ENCODE measurements at regions not wholly inside any gene's neighbourhood (a gene's known extent, or its start where the extent isn't known, plus 50 kb on each side); places are given as distances from the start of the nearest gene placed in this dataset.

- no peaks in the 10 kb centered on the region for H4K20me1 ChIP-seq (ENCODE audit: control insufficient read depth, insufficient read depth, low read length, poor library complexity, severe bottlenecking)
- H3K4me2 ChIP-seq (replicated peaks; ENCODE audit: low read depth, low read length, poor library complexity, severe bottlenecking) = no peak overlapping the region
- no peaks in the 10 kb centered on the region for H3K27me3 ChIP-seq (replicated peaks in 1 of 4; ENCODE audit: control extremely low read depth in 1 of 4, control insufficient read depth in 3 of 4, insufficient read depth in 4 of 4, low read length in 3 of 4)
- no peaks in the 10 kb centered on the region for H3K9me3 ChIP-seq (ENCODE audit: control extremely low read depth in 1 of 3, control insufficient read depth in 2 of 3, insufficient read depth in 1 of 3, low read length in 2 of 3)
- ChIA-PET CTCF (no interaction called here), POLR2A (no interaction called here)
- no peak for TF ChIP-seq CTCF (IDR thresholded peaks at IDR 0.05)
- no peak for TF ChIP-seq EZH2 (IDR thresholded peaks at IDR 0.05; ENCODE audit: borderline replicate concordance, insufficient read depth, low read depth, low read length, poor library complexity, severe bottlenecking)
- H3K27ac ChIP-seq (ENCODE audit: low read length in 2 of 2) = no peak overlapping the region
- H3K4me1 ChIP-seq (ENCODE audit: control insufficient read depth in 2 of 2, insufficient read depth in 2 of 2, low read length in 2 of 2) = no peaks in the 10 kb centered on the region
- DNase-seq = no peak
- H3K9ac ChIP-seq (ENCODE audit: low read length) = no peak overlapping the region
- H3K9me3 Mint-ChIP-seq (ENCODE audit: insufficient read depth) = no peaks in the 10 kb centered on the region
- no peaks in the 10 kb centered on the region for H3K36me3 ChIP-seq (replicated peaks in 1 of 2; ENCODE audit: control extremely low read depth in 1 of 2, control insufficient read depth in 1 of 2, extremely low read depth in 1 of 2, insufficient read depth in 2 of 2, low read length in 1 of 2)
- H3K4me3 Mint-ChIP-seq = no peak overlapping the region
- no peak overlapping the region for H3K27ac Mint-ChIP-seq
- ATAC-seq (ENCODE audit: low read depth) = no peak
- no peak overlapping the region for H2AFZ ChIP-seq (ENCODE audit: insufficient read depth, low read depth, low read length, poor library complexity, severe bottlenecking)
- no peak overlapping the region for H3K4me3 ChIP-seq (ENCODE audit: control extremely low read depth in 1 of 5, extremely low read depth in 1 of 5, insufficient read depth in 1 of 5, low read depth in 2 of 5, low read length in 4 of 5)
- H3K4me1 Mint-ChIP-seq = no peaks in the 10 kb centered on the region
- intact Hi-C loops (cut with micrococcal nuclease) = no loop called here
- no peaks in the 10 kb centered on the region for H3K79me2 ChIP-seq (ENCODE audit: control insufficient read depth, insufficient read depth, low read length)
- no peaks in the 10 kb centered on the region for H3K27me3 Mint-ChIP-seq
Observed at GRCh38 chr4:159778298-159778697, 675.4 kb downstream of the RAPGEF2 start.

DNA sequence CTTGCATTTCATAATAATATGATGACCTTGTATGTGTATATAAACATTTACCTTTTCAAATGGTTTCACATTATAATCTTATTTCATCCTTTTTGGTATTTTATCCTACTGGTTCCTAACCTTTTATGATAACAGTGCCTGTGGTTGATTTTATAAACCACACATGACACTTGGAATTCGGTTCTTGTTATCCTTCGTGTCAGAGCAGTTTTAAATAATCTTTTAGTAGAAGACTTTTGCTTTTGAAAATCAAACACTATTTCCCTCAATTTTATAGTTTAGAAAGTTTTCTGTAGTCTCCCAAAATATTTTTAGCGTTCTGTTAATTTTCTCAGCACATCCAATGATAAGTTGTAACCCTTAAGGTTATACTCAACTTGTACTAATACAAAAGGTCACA, 676.8 kb downstream of the RAPGEF2 start:
- no peak for ATAC-seq (ENCODE audit: low read depth)
- DNase-seq = no peak
- no peaks in the 10 kb centered on the region for H3K36me3 ChIP-seq (replicated peaks in 1 of 2; ENCODE audit: control extremely low read depth in 1 of 2, control insufficient read depth in 1 of 2, extremely low read depth in 1 of 2, insufficient read depth in 2 of 2, low read length in 1 of 2)
- H3K9me3 Mint-ChIP-seq (ENCODE audit: insufficient read depth) = no peaks in the 10 kb centered on the region
- no peaks in the 10 kb centered on the region for H3K27me3 ChIP-seq (replicated peaks in 1 of 4; ENCODE audit: control extremely low read depth in 1 of 4, control insufficient read depth in 3 of 4, insufficient read depth in 4 of 4, low read length in 3 of 4)
- H2AFZ ChIP-seq (ENCODE audit: insufficient read depth, low read depth, low read length, poor library complexity, severe bottlenecking) = no peak overlapping the region
- no peak overlapping the region for H3K4me3 ChIP-seq (ENCODE audit: control extremely low read depth in 1 of 5, extremely low read depth in 1 of 5, insufficient read depth in 1 of 5, low read depth in 2 of 5, low read length in 4 of 5)
- no peak overlapping the region for H3K4me3 Mint-ChIP-seq
- no peaks in the 10 kb centered on the region for H4K20me1 ChIP-seq (ENCODE audit: control insufficient read depth, insufficient read depth, low read length, poor library complexity, severe bottlenecking)
- H3K9ac ChIP-seq (ENCODE audit: low read length) = no peak overlapping the region
- intact Hi-C loops (cut with micrococcal nuclease) = no loop called here
- H3K4me1 Mint-ChIP-seq = no peaks in the 10 kb centered on the region
- TF ChIP-seq CTCF (IDR thresholded peaks at IDR 0.05) (no peak), EZH2 (IDR thresholded peaks at IDR 0.05; ENCODE audit: borderline replicate concordance, insufficient read depth, low read depth, low read length, poor library complexity, severe bottlenecking) (no peak)
- no peak overlapping the region for H3K4me2 ChIP-seq (replicated peaks; ENCODE audit: low read depth, low read length, poor library complexity, severe bottlenecking)
- ChIA-PET POLR2A (no interaction called here), CTCF (no interaction called here)
- H3K27me3 Mint-ChIP-seq = no peaks in the 10 kb centered on the region
- no CpG with 5 or more reads among the region's 3 CpGs for WGBS (ENCODE audit: insufficient coverage)
- H3K4me1 ChIP-seq (ENCODE audit: control insufficient read depth in 2 of 2, insufficient read depth in 2 of 2, low read length in 2 of 2) = no peaks in the 10 kb centered on the region
- H3K27ac Mint-ChIP-seq = no peak overlapping the region
- no peaks in the 10 kb centered on the region for H3K79me2 ChIP-seq (ENCODE audit: control insufficient read depth, insufficient read depth, low read length)
- H3K27ac ChIP-seq (ENCODE audit: low read length in 2 of 2) = no peak overlapping the region
- no peaks in the 10 kb centered on the region for H3K9me3 ChIP-seq (ENCODE audit: control extremely low read depth in 1 of 3, control insufficient read depth in 2 of 3, insufficient read depth in 1 of 3, low read length in 2 of 3)

Measured in B cell (primary cell).